ENCODE measurements at regions not wholly inside any gene's neighbourhood (a gene's known extent, or its start where the extent isn't known, plus 50 kb on each side); places are given as distances from the start of the nearest gene placed in this dataset.

- Histone ChIP-seq H3K79me2 (ENCODE audit: insufficient read depth, low read length) (no peaks in the 10 kb centered on the region), H3K36me3 (ENCODE audit: control insufficient read depth in 1 of 2, insufficient read depth in 2 of 2, low read length in 2 of 2) (no peaks in the 10 kb centered on the region), H3K4me1 (ENCODE audit: control insufficient read depth in 1 of 2, insufficient read depth in 2 of 2, low read length in 2 of 2) (no peaks in the 10 kb centered on the region), H3K9me3 (ENCODE audit: control insufficient read depth in 1 of 2, insufficient read depth in 1 of 2, low read depth in 1 of 2, low read length in 2 of 2) (no peaks in the 10 kb centered on the region; a peak in 2 of 4 replicates), H3K4me3 (replicated peaks in 1 of 2; ENCODE audit: low read depth in 1 of 2, low read length in 2 of 2) (no peak overlapping the region), H4K20me1 (ENCODE audit: insufficient read depth) (no peaks in the 10 kb centered on the region), H2AFZ (ENCODE audit: low read depth, low read length, poor library complexity, severe bottlenecking) (no peak overlapping the region), H3K27me3 (ENCODE audit: insufficient read depth, low read length) (no peaks in the 10 kb centered on the region), H3K9ac (ENCODE audit: low read length) (no peak overlapping the region), H3K4me2 (ENCODE audit: low read length) (no peak overlapping the region), H3K27ac (ENCODE audit: low read depth, low read length) (no peak overlapping the region), H3K9me2 (ENCODE audit: insufficient read depth) (no peaks in the 10 kb centered on the region)
- no TSS peak for BruUV-seq (replicated peaks)
- DNase-seq (ENCODE audit: low read depth, low spot score) (no peak), ATAC-seq (no peak)
- no peak for TF ChIP-seq ATF3 (IDR thresholded peaks at IDR 0.05)
- TF ChIP-seq EZH2phosphoT487 (IDR thresholded peaks at IDR 0.05; ENCODE audit: borderline replicate concordance) = no peak
- TF ChIP-seq RAD21 (IDR thresholded peaks at IDR 0.05; ENCODE audit: low read depth) = no peak
- no peak for TF ChIP-seq SP1 (IDR thresholded peaks at IDR 0.05; ENCODE audit: low read depth)
- ChIA-PET POLR2A (no interaction called here), RAD21 (ENCODE audit: low non-redundant PET in 1 of 2, low total read pairs in 2 of 2, uncharacterized antibody in 2 of 2, unreplicated experiment in 2 of 2) (no interaction called here), CTCF (no interaction called here)
- intact Hi-C loops (cut with micrococcal nuclease) = no loop called here
These were observed 131.6 kb upstream of the SCN7A start for GRCh38 chr2:166625670-166626069.

- Histone ChIP-seq H3K4me2 (ENCODE audit: low read length) (no peak overlapping the region), H3K9me2 (ENCODE audit: insufficient read depth) (no peaks in the 10 kb centered on the region), H3K27me3 (ENCODE audit: insufficient read depth, low read length) (no peaks in the 10 kb centered on the region), H3K27ac (ENCODE audit: low read depth, low read length) (no peak overlapping the region), H3K4me3 (replicated peaks in 1 of 2; ENCODE audit: low read depth in 1 of 2, low read length in 2 of 2) (no peak overlapping the region), H4K20me1 (ENCODE audit: insufficient read depth) (no peaks in the 10 kb centered on the region), H3K36me3 (ENCODE audit: control insufficient read depth in 1 of 2, insufficient read depth in 2 of 2, low read length in 2 of 2) (no peaks in the 10 kb centered on the region), H3K9ac (ENCODE audit: low read length) (no peak overlapping the region), H3K79me2 (ENCODE audit: insufficient read depth, low read length) (no peaks in the 10 kb centered on the region), H2AFZ (ENCODE audit: low read depth, low read length, poor library complexity, severe bottlenecking) (no peak overlapping the region), H3K9me3 (ENCODE audit: control insufficient read depth in 1 of 2, insufficient read depth in 1 of 2, low read depth in 1 of 2, low read length in 2 of 2) (no peaks in the 10 kb centered on the region; a peak in 1 of 4 replicates), H3K4me1 (ENCODE audit: control insufficient read depth in 1 of 2, insufficient read depth in 2 of 2, low read length in 2 of 2) (no peaks in the 10 kb centered on the region)
- no TSS peak for BruUV-seq (replicated peaks)
- no peak for DNase-seq (ENCODE audit: low read depth, low spot score)
- ChIA-PET CTCF (no interaction called here), RAD21 (ENCODE audit: low non-redundant PET in 1 of 2, low total read pairs in 2 of 2, uncharacterized antibody in 2 of 2, unreplicated experiment in 2 of 2) (no interaction called here), POLR2A (no interaction called here)
- ATAC-seq = no peak
- intact Hi-C loops (cut with micrococcal nuclease) = no loop called here
- TF ChIP-seq ELF1 (IDR thresholded peaks at IDR 0.05; ENCODE audit: borderline replicate concordance, low read depth) (no peak), ATF3 (IDR thresholded peaks at IDR 0.05) (no peak), ZBTB33 (IDR thresholded peaks at IDR 0.05; ENCODE audit: extremely low read depth, insufficient replicate concordance, low read length) (no peak), CTCF (IDR thresholded peaks at IDR 0.05 in 2 of 3, conservative IDR thresholded peaks at IDR 0.05 in 1 of 3; ENCODE audit: borderline replicate concordance in 1 of 3, insufficient read depth in 1 of 3, low read depth in 2 of 3, low read length in 2 of 3) (no peak), SP1 (IDR thresholded peaks at IDR 0.05; ENCODE audit: low read depth) (no peak), POLR2A (IDR thresholded peaks at IDR 0.05; ENCODE audit: borderline replicate concordance, extremely low read depth, insufficient read depth, insufficient read length) (no peak), RAD21 (IDR thresholded peaks at IDR 0.05; ENCODE audit: low read depth) (no peak), EZH2phosphoT487 (IDR thresholded peaks at IDR 0.05; ENCODE audit: borderline replicate concordance) (no peak), POLR2AphosphoS5 (IDR thresholded peaks at IDR 0.05; ENCODE audit: low read depth, low read length) (no peak), REST (IDR thresholded peaks at IDR 0.05; ENCODE audit: low read depth) (no peak), TCF7L2 (IDR thresholded peaks at IDR 0.05; ENCODE audit: borderline replicate concordance, extremely low read depth, insufficient read depth, insufficient read length) (no peak)
These were observed 120.5 kb upstream of the SCN7A start for GRCh38 chr2:166614503-166614902.
